ENCODE measurements at regions not wholly inside any gene's neighbourhood (a gene's known extent, or its start where the extent isn't known, plus 50 kb on each side); places are given as distances from the start of the nearest gene placed in this dataset.

GRCh38 chr1:55388960-55389359 is 173.8 kb upstream of the USP24 start:
- TF ChIP-seq ZFX (IDR thresholded peaks at IDR 0.05; ENCODE audit: borderline replicate concordance): no peak
- TF ChIP-seq, protein P1, sequence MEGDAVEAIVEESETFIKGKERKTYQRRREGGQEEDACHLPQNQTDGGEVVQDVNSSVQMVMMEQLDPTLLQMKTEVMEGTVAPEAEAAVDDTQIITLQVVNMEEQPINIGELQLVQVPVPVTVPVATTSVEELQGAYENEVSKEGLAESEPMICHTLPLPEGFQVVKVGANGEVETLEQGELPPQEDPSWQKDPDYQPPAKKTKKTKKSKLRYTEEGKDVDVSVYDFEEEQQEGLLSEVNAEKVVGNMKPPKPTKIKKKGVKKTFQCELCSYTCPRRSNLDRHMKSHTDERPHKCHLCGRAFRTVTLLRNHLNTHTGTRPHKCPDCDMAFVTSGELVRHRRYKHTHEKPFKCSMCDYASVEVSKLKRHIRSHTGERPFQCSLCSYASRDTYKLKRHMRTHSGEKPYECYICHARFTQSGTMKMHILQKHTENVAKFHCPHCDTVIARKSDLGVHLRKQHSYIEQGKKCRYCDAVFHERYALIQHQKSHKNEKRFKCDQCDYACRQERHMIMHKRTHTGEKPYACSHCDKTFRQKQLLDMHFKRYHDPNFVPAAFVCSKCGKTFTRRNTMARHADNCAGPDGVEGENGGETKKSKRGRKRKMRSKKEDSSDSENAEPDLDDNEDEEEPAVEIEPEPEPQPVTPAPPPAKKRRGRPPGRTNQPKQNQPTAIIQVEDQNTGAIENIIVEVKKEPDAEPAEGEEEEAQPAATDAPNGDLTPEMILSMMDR (IDR thresholded peaks at IDR 0.05): no peak
- no peak overlapping the region for H3K27ac ChIP-seq

GRCh38 chr1:55387145-55387544 is 172.0 kb upstream of the USP24 start:
- H3K27ac ChIP-seq: no peak overlapping the region
- TF ChIP-seq ZFX (IDR thresholded peaks at IDR 0.05; ENCODE audit: borderline replicate concordance): no peak
- TF ChIP-seq, protein P1 (IDR thresholded peaks at IDR 0.05): no peak

GRCh38 chr1:55386456-55386855 is 171.3 kb upstream of the USP24 start:
- TF ChIP-seq ZFX (IDR thresholded peaks at IDR 0.05; ENCODE audit: borderline replicate concordance): no peak
- TF ChIP-seq, protein P1 (IDR thresholded peaks at IDR 0.05): no peak
- no peak overlapping the region for H3K27ac ChIP-seq

- TF ChIP-seq ZFX (IDR thresholded peaks at IDR 0.05; ENCODE audit: borderline replicate concordance): no peak
- no peak overlapping the region for H3K27ac ChIP-seq
Measured at GRCh38 chr1:55385402-55386018, 170.3 kb upstream of the USP24 start.

DNA sequence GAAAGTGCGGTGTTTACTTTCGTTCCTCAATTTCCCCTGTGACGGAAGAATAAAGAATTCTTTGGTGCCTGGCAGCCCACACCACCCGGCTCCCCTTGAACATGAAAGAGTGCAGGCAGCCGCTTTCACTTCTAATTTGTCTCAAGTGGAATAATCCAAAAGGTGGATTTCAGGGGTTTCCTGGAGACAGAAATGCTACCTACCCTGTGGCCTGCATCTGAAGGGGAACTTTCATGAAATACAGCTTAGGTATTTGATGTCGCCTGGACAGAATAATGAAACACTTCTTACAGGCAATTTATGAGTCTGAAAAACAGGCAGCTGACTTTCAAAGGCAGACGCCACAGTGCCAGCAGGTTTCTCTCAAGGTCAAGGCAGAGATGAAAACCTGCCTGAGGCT is 169.5 kb upstream of the USP24 start:
- TF ChIP-seq, protein P1 (IDR thresholded peaks at IDR 0.05): no peak
- no peak for TF ChIP-seq ZFX (IDR thresholded peaks at IDR 0.05; ENCODE audit: borderline replicate concordance)
- H3K27ac ChIP-seq: no peak overlapping the region

DNA sequence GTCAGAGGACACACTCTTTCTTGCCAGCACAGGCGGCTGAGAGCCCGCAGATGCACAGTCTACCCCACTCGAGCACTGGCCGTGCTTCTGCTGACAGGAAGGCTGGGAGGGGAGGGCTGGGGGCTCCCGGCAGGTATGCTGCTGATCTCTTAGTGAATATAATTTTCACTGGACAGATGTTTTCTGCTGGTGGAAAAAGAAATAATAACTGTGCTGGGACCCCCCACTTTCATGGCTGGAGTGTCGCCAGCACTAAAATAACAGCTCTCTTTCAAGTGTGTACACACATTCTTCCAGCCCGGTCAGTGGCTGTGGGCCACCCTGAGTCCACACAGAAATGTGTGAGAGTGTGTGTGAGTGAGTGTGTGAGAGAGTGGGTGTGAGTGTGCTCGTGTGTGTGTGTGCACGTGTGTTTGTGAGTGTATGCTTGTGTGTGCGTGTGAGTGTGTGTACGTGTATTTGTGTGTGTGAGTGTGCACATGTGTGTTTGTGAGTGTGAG is 167.7 kb upstream of the USP24 start:
- no peak overlapping the region for H3K27ac ChIP-seq
- TF ChIP-seq, protein P1 (IDR thresholded peaks at IDR 0.05): no peak
- TF ChIP-seq ZFX (IDR thresholded peaks at IDR 0.05; ENCODE audit: borderline replicate concordance): no peak

DNA sequence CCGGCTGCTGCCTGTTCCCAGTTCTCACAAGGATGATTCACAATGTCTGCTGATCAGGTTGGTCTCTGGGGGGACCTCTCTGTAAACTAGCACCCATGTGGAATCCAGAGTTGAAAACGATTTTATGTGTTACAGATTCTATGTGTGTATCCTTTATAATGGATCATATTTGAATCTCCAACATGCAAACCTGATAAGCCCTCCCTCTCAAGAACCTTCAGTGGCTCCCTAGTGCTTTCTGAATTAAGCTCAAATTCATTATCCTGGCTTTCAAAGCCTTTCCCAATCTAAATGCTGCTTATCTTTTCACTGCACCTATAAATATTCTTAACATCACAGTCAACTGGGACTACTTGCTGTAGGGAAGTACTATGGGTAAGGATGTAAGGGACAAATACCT is 166.8 kb upstream of the USP24 start:
- H3K27ac ChIP-seq: no peak overlapping the region
- no peak for TF ChIP-seq ZFX (IDR thresholded peaks at IDR 0.05; ENCODE audit: borderline replicate concordance)
- TF ChIP-seq, protein P1 (IDR thresholded peaks at IDR 0.05): no peak

GRCh38 chr1:55381491-55381890 is 166.3 kb upstream of the USP24 start:
- H3K27ac ChIP-seq: no peak overlapping the region
- no peak for TF ChIP-seq ZFX (IDR thresholded peaks at IDR 0.05; ENCODE audit: borderline replicate concordance)
- TF ChIP-seq, protein P1 (IDR thresholded peaks at IDR 0.05): no peak

Data from 22Rv1 (cell line).